ENCODE measurements at regions not wholly inside any gene's neighbourhood (a gene's known extent, or its start where the extent isn't known, plus 50 kb on each side); places are given as distances from the start of the nearest gene placed in this dataset.

DNA sequence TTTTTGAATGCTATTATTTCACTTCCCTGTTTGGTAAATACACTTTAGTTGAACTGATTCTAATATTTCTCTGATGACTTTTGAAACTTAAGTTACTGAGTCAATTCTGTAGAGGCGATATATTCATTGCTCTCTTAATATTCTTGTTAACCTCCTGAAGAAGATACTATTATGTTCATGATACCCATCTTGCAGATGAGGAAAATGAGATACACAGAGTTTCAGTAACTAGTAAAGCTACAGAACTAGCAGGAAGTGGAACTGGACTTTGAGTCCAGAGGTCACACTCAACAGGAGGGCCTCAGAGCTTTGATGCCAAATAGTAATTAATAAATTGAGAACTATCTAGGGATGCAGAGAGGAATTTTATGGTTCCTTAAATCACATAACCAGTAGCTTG lies 70.0 kb downstream of the PCDH7 start:
- TF ChIP-seq CTCF (conservative IDR thresholded peaks at IDR 0.05; ENCODE audit: low read length), result no peak
- no peak for TF ChIP-seq EZH2phosphoT487 (IDR thresholded peaks at IDR 0.05; ENCODE audit: borderline replicate concordance)

Data from Loucy (cell line).